Ishikawa (cell line): ENCODE measurements at regions not wholly inside any gene's neighbourhood (a gene's known extent, or its start where the extent isn't known, plus 50 kb on each side); places are given as distances from the start of the nearest gene placed in this dataset.

ENCODE experiments used
- CEBPB ChIP-seq: IDR thresholded peaks from 2 replicates; pipeline ENCODE4 v1.6.1; 2012
- CREB1 ChIP-seq: IDR thresholded peaks from 2 replicates; pipeline ENCODE4 v1.6.1; 2012; ENCODE audit warnings: low read depth
- EGR1 ChIP-seq: IDR thresholded peaks from 2 replicates; pipeline ENCODE4 v1.6.1; 2012
- EP300 ChIP-seq: IDR thresholded peaks from 2 replicates; pipeline ENCODE4 v1.6.1; 2012; ENCODE audit warnings: borderline replicate concordance
- FOXM1 ChIP-seq: IDR thresholded peaks from 2 replicates; pipeline ENCODE4 v1.6.1; 2012; ENCODE audit warnings: low read depth, borderline replicate concordance
- NFIC ChIP-seq: IDR thresholded peaks from 2 replicates; pipeline ENCODE4 v1.6.1; 2012
- RAD21 ChIP-seq: IDR thresholded peaks from 2 replicates; pipeline ENCODE4 v1.6.1; 2012; ENCODE audit warnings: low read depth
- TAF1 ChIP-seq: IDR thresholded peaks from 2 replicates; pipeline ENCODE4 v1.6.1; 2012; ENCODE audit warnings: low read depth, mild to moderate bottlenecking
- TCF12 ChIP-seq: IDR thresholded peaks from 2 replicates; pipeline ENCODE4 v1.6.1; 2012; ENCODE audit warnings: low read depth
- TEAD4 ChIP-seq: IDR thresholded peaks from 2 replicates; pipeline ENCODE4 v1.6.1; 2012
- YY1 ChIP-seq: IDR thresholded peaks from 2 replicates; pipeline ENCODE4 v1.6.1; 2012; ENCODE audit warnings: low read depth
- ZBTB7A ChIP-seq: IDR thresholded peaks from 2 replicates; pipeline ENCODE4 v1.6.1; 2012; ENCODE audit warnings: low read depth
- TF ChIP-seq, protein P1 (sequence below): IDR thresholded peaks from 2 replicates; pipeline ENCODE4 v1.6.1; 2012; ENCODE audit warnings: low read depth, mild to moderate bottlenecking
- TF ChIP-seq, protein P2 (sequence below): IDR thresholded peaks from 2 replicates; pipeline ENCODE4 v1.6.1; 2012
- TF ChIP-seq, protein P3 (sequence below): IDR thresholded peaks from 2 replicates; pipeline ENCODE4 v1.6.1; 2012

DNA sequence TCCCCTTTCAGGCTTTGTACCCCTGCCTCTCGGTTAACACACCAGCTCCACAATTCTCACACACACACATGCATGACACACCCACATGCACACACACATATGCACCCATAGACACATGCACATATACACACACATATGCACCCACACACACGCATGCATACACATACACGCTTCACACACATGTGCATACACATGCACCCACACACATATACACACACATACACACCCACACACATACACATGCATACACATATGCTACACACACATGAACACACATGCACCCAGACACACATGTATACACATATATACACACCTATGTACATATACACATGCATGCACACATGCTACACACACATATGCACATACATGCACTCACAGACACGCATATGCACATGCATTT is 61.7 kb upstream of the SLC25A33 start:
- TF ChIP-seq, protein P1, sequence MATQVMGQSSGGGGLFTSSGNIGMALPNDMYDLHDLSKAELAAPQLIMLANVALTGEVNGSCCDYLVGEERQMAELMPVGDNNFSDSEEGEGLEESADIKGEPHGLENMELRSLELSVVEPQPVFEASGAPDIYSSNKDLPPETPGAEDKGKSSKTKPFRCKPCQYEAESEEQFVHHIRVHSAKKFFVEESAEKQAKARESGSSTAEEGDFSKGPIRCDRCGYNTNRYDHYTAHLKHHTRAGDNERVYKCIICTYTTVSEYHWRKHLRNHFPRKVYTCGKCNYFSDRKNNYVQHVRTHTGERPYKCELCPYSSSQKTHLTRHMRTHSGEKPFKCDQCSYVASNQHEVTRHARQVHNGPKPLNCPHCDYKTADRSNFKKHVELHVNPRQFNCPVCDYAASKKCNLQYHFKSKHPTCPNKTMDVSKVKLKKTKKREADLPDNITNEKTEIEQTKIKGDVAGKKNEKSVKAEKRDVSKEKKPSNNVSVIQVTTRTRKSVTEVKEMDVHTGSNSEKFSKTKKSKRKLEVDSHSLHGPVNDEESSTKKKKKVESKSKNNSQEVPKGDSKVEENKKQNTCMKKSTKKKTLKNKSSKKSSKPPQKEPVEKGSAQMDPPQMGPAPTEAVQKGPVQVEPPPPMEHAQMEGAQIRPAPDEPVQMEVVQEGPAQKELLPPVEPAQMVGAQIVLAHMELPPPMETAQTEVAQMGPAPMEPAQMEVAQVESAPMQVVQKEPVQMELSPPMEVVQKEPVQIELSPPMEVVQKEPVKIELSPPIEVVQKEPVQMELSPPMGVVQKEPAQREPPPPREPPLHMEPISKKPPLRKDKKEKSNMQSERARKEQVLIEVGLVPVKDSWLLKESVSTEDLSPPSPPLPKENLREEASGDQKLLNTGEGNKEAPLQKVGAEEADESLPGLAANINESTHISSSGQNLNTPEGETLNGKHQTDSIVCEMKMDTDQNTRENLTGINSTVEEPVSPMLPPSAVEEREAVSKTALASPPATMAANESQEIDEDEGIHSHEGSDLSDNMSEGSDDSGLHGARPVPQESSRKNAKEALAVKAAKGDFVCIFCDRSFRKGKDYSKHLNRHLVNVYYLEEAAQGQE = no peak
- TF ChIP-seq ZBTB7A = no peak
- TF ChIP-seq YY1 = no peak
- no peak for TF ChIP-seq CEBPB
- TF ChIP-seq, protein P2, sequence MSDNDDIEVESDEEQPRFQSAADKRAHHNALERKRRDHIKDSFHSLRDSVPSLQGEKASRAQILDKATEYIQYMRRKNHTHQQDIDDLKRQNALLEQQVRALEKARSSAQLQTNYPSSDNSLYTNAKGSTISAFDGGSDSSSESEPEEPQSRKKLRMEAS = no peak
- TF ChIP-seq CREB1 = no peak
- TF ChIP-seq, protein P3, sequence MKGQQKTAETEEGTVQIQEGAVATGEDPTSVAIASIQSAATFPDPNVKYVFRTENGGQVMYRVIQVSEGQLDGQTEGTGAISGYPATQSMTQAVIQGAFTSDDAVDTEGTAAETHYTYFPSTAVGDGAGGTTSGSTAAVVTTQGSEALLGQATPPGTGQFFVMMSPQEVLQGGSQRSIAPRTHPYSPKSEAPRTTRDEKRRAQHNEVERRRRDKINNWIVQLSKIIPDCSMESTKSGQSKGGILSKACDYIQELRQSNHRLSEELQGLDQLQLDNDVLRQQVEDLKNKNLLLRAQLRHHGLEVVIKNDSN = no peak
- no peak for TF ChIP-seq TAF1
- TF ChIP-seq TEAD4 = no peak
- no peak for TF ChIP-seq FOXM1
- TF ChIP-seq EP300 = no peak
- TF ChIP-seq EGR1 = no peak
- TF ChIP-seq RAD21 = no peak
- no peak for TF ChIP-seq TCF12
- no peak for TF ChIP-seq NFIC

DNA sequence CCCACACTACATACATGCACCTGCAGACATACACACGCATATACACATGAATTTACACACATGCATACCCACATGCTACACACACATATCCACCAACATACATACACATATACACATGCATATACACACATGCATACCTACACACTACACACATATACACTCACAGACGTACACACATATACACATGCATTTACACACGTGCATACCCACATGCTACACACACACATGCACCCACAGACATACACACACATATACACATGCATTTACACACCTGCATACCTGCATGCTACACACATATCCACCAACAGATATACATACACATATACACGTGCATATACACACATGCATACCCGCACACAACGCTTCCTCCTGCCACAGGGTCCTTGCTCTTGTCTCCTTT is 61.2 kb upstream of the SLC25A33 start:
- TF ChIP-seq EP300 (no peak), FOXM1 (no peak), RAD21 (no peak), EGR1 (no peak)
- TF ChIP-seq, protein P2 = no peak

DNA sequence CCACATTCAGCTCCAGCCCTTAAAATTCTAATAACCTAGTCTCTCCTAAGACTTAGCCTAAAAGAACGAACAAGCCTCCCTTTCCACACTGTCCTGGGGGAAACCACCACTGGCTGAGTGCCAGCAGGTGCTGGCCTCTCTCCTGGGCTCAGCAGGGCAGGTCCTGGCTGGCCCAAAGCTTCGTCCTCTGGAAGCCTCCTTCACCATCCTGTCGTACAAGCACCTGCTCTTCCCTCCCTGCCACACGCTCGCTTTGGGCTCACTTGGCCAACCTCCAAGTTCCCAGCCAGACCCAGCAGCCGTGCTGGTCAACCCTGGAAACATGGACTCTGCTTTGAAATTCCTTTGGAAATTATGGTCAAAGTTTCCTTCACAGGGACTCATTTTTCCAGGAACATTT is 58.2 kb upstream of the SLC25A33 start:
- TF ChIP-seq, protein P3 = no peak
- no peak for TF ChIP-seq CREB1
- no peak for TF ChIP-seq EP300
- no peak for TF ChIP-seq YY1
- TF ChIP-seq NFIC = no peak; the same call in 1 of the 2 replicates
- TF ChIP-seq, protein P2 = no peak
- TF ChIP-seq TEAD4 = no peak
- TF ChIP-seq RAD21 = no peak
- no peak for TF ChIP-seq CEBPB
- no peak for TF ChIP-seq EGR1
- no peak for TF ChIP-seq FOXM1
- TF ChIP-seq, protein P1 = no peak
- TF ChIP-seq ZBTB7A = no peak
- TF ChIP-seq TCF12 = no peak
- no peak for TF ChIP-seq TAF1

DNA sequence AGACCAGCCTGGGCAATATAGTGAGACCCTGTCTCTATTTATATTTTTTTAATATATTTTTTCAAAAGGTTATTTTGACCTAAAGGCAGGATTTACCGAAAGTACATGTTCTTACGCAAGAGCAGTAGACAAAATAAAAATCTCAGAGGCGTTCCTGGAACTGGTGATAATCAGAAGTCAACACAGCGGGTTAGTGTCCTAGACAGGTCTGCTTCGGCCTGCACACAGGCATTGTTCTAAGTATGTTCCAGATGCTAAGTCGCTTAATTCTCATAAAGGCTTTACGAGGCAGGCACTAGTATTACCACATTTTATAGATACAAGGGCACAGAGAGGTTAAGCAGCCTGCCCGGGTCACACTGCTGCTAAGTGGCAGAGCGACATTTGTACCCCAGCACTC is 56.9 kb upstream of the SLC25A33 start:
- TF ChIP-seq TEAD4 = no peak
- TF ChIP-seq YY1 = no peak
- TF ChIP-seq RAD21 = no peak
- TF ChIP-seq CEBPB = no peak
- TF ChIP-seq, protein P1 = no peak
- TF ChIP-seq, protein P2 = no peak
- no peak for TF ChIP-seq CREB1
- TF ChIP-seq TAF1 = no peak
- no peak for TF ChIP-seq EP300
- TF ChIP-seq ZBTB7A = no peak
- no peak for TF ChIP-seq TCF12
- TF ChIP-seq FOXM1 = no peak
- no peak for TF ChIP-seq NFIC
- TF ChIP-seq, protein P3 = no peak
